NCI-H82 treated with DMSO at 0.1 percent for 48 hours (cell line): ENCODE measurements at regions not wholly inside any gene's neighbourhood (a gene's known extent, or its start where the extent isn't known, plus 50 kb on each side); places are given as distances from the start of the nearest gene placed in this dataset.

Experiments
- DNase-seq: peaks from one replicate; lab custom pipeline; 2025; ENCODE audit not compliant: unreplicated experiment; lab: John Stamatoyannopoulos, UW

GRCh38 chr4:22122062-22122461 lies 173.5 kb upstream of the KCNIP4 start:
- no peak for DNase-seq

GRCh38 chr4:22115262-22115661 lies 166.7 kb upstream of the KCNIP4 start:
- DNase-seq: no peak

DNA sequence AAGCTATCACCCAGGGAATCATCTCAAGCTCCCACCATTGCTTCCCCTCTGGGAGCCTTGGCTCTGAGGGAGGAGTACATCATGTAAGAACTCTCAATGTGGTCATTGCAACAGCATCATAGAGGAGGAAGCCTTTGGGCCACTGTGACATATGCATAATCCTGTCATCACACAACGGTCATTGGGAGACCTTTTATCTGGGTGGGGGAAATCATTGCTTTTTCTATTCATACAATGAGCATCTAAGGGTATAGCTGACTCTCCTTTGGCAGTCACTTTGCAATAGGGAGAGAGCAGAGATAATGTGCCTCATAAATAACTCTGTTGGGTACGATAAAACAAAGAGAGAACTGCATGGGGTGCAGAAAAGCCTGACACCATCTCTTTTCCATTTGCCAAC lies 155.2 kb upstream of the KCNIP4 start:
- DNase-seq: no peak

DNA sequence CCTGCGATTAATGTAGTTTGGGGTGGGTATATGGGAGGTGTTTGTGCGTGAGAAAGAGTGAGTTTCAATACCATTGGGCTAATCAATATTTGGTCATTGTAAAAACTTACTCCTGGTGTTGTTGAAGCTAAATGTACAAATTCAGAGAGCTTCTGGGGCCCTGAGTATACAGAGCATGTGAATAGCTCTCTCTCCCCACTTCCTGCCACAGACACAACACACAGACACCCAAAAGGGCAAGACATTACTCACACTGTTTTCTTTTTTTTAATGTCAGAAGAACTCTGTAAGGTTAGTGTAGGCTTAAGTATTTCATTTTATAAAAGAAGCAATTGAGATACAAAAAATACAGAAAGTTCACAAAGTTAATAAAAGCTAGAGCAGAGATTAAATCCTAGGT lies 151.3 kb upstream of the KCNIP4 start:
- DNase-seq: no peak

DNA sequence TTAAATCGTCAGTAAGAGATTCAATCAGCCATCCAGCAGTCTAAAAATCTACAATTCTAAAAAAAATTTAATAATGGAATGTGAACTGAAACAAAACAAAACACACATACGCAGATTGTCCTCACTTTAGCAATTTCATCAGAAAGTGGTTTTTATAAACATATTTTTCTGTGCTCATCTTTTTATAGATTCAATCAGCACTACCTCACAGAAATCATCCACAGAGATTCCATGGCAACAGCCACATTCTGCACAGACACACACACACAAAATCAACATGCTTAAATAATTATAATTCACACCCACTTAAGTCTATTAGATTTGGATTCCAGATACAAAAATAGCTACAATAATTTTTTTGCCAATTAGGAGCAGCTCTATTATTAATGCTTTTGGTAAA lies 149.0 kb upstream of the KCNIP4 start:
- no peak for DNase-seq

- no peak for DNase-seq
Observed at GRCh38 chr4:22094217-22094616, 145.6 kb upstream of the KCNIP4 start.

GRCh38 chr4:22093126-22093525 lies 144.6 kb upstream of the KCNIP4 start:
- DNase-seq: no peak

DNA sequence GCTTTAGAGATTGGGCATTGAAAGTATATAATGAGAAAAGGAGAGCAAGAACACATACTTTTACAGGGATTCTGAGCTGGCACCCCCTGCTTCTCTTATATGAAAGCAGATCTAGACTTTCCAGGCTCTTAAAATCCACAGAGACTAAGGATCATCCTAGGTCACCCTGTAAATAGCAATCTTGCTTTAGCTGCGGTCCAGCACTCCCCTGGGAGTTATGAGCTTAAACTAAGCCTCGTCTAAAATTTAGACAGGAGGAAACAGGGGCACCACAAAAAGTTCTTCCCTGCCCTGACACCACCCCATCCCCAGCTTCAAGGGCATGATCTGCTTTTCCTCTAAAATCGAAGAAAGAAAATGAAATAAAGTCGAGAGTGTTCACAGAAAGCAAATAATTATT lies 143.3 kb upstream of the KCNIP4 start:
- peak; percentile 36 for DNase-seq

DNA sequence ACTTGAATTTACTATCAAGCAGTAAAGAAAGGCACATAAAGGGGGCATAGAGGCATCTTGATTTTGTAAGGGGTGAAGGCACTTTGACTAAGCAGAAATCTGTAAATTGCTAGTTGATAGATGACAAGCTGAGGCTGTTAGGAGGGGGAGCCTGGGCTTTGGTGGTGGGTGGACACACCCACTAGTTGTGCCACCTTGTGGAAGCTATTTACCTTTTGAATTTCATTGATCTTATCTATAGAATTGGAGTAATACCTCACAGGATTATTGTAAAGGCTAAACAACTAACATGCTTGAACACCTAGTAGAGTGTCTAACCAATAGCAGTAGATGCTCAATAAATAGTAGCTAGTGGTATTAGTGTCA lies 142.8 kb upstream of the KCNIP4 start:
- DNase-seq: no peak

GRCh38 chr4:22090661-22091351 lies 142.2 kb upstream of the KCNIP4 start:
- no peak for DNase-seq

DNA sequence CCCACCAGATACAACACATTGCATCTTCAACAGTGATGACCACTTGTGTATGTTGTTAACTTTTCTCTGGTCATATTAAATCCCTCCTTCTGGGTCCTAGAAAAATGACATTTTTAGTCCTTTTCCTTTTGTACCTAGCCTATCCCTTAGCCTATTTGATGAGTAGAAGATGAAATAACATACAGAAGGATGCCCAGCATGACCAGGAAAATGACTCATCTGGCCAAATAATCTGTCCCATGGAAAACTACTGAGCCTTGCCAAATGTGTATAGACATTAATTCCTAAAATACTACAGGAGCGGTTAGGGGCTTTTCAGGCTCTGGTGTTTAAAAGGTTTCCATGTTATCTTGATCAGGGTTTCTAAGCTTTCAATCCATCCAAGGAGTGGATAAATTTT lies 129.0 kb upstream of the KCNIP4 start:
- no peak for DNase-seq

GRCh38 chr4:22072726-22073125 lies 124.2 kb upstream of the KCNIP4 start:
- no peak for DNase-seq

DNA sequence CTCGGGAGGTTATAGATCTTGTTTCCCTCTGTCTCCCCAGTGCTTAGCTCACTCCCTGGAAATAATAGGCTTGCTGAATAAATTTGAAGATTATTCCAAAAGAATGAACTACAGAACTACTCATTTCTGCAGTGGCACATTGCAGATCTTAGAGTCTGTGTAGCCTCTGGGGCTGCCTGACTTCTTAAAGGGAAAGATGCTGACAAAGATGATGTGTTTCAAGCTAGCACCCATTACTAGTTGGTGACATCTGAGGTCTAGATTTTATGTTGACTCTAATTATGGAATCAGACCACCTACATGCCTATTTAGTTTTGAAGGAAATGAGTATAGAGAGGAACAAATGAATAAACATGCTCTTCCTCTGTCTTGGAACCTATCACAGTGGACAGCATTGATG lies 123.7 kb upstream of the KCNIP4 start:
- no peak for DNase-seq

DNA sequence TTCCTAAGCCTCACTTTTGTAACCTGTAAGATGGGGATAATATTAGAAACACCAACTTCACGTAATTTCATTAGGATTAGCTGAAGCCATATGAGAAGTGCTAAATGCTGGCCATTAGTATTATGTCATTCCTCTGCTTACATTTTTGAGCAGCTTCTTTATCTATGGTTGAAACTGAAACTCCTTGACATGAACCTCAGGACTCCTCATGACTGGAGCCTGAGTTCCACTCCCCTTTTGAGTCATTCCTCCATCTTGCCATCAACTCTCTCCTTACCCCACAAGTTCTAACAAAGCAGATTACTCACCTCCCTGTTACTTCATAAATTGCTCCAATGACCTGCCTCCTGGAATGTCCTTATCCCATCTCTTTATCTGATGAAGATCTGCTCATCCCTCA lies 123.2 kb upstream of the KCNIP4 start:
- DNase-seq: no peak

GRCh38 chr4:22070256-22070655 lies 121.7 kb upstream of the KCNIP4 start:
- DNase-seq: no peak

- no peak for DNase-seq
Observed at GRCh38 chr4:22063613-22064012, 115.0 kb upstream of the KCNIP4 start.

DNA sequence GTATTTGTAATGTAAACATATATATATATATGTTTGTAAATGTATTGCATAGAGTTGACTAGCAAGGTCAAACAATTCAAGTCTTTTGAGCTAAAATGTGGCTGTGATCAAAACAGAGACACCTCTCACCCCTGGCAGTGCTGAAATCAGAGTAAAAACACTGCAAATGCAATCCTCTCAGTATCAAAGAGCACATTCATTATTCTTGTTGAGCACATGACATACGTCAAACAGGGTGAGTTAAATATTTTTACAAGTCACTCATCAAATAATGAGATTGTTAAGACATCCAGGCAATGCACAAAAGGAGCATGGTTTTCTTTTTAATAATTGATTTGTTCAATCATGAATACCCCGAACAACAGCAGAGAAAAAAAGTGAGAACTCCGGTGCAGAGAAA lies 114.1 kb upstream of the KCNIP4 start:
- DNase-seq: no peak

DNA sequence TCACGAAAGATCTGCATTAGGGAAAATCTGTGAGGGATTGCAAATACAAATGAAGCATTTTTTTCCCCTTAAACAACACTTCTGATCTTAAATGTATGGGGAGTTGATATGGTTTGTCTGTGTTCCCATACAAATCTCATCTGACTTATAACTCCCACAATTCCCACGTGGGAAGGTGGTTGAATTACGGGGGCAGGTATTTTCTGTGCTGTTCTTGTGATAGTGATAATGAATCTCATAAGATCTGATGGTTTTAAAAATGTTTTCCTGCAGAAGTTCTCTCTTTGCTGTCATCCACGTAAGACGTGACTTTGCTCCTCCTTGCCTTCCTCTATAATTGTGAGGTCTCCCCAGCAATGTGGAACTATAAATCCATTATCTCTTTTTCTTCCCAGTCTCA lies 107.4 kb upstream of the KCNIP4 start:
- no peak for DNase-seq

DNA sequence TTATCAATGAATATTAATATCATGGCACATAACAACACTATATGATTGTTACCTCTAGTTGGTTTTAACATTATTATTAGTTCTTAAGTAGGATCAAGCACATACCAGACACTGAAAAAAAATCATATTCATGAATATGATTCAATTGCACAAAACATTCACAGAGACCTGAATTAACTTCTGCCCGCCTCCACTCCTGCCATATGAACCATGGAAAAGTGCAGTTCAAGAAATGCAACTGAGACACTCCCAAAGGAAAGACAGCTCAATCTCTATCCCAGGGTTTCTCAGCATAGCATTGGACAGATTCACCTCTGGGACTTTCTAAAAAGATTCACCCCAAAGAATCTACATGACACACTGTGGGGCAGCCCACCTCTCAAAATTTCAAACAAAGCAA lies 103.5 kb upstream of the KCNIP4 start:
- no peak for DNase-seq

DNA sequence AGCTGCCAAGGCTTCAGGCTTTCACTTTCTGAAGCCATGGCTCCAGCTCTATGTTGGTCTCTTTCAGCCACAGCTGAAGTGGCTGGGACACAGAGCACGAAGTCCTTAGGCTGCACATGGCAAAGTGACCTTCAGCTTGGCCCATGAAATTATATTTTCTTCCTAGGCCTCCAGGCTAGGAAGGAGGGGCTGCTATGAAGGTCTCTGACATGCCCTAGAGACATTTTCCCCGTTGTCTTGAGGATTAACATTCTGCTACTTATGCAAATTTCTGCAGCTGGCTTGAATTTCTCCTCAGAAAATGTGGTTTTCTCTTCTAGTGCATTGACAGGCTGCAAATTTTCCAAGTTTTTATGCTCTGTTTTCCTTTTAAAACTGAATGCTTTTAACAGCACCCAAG lies 99.8 kb upstream of the KCNIP4 start:
- DNase-seq: no peak

- DNase-seq: no peak
Observed at GRCh38 chr4:22047793-22048192, 99.2 kb upstream of the KCNIP4 start.

DNA sequence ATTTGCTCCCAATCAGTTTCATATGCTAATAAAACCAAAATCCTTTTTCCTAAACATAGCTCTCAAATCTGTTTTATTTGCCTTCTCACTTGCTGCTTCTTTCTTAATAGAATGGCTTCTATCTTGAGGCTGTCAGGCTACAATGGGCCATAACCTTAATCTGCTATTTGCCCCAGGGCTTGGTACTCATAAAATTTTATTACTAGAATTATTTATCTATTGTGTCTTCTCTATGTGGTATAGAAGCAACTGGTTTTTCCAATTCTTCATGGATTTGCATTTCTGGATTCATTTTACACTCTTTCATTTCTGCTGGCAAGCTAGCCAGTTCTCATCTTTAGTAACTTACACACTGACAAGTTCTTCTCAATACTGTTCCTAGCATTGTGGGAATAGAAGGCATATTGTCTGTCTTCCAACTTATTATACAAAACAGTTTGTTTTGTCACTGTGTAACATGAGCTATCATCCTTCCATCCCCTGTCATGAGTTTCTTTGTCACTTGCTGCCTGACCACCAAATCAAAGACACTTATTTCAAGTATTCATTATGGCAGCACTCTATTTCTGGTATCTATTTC lies 96.6 kb upstream of the KCNIP4 start:
- no peak for DNase-seq

DNA sequence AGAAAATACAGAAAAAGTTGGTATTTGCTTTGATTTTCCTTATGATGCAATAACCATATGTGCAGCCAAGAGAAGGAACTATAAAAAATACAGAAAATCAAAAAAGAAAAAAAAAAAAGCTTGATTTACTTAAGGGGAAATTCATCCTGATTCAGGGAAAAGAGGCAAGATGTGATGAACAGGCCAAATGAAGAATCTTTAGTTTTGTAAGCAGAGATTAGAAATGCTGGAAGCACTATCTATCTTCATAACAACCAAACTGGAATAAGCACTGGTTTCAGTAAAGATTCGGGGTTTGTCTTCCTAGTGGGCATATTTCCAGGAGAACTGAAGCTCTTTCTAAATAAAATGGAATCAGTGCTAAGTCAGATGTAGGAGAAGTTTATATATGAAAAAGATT lies 82.9 kb upstream of the KCNIP4 start:
- DNase-seq: no peak
